ENCODE measurements at regions not wholly inside any gene's neighbourhood (a gene's known extent, or its start where the extent isn't known, plus 50 kb on each side); places are given as distances from the start of the nearest gene placed in this dataset.

- ChIA-PET POLR2A (interaction anchor here (0.7 kb wide), 1 partner anchor 10 kb away, joined by 5 read pairs; no protein-coding TSS in a partner anchor), CTCF (no interaction called here)
- Histone ChIP-seq H3K9me3 (ENCODE audit: control insufficient read depth, insufficient read depth, low read depth, low read length) (no peaks in the 10 kb centered on the region), H3K36me3 (ENCODE audit: control insufficient read depth in 2 of 2, insufficient read depth in 1 of 2, low read length in 2 of 2) (no peaks in the 10 kb centered on the region), H3K27ac (ENCODE audit: extremely low read depth, low read depth, low read length) (no peak overlapping the region), H3K4me1 (ENCODE audit: control insufficient read depth, insufficient read depth, low read length) (no peaks in the 10 kb centered on the region; the same call in 1 of the 2 replicates), H3K4me3 (ENCODE audit: low read depth, low read length) (no peak overlapping the region)
- peak; percentile 56; the same call in 1 of the 2 replicates for TF ChIP-seq ZNF768 (tag by site-specific recombination; IDR thresholded peaks at IDR 0.05)
- TF ChIP-seq PRDM1 (tag by site-specific recombination; IDR thresholded peaks at IDR 0.05): no peak
These were observed 175.3 kb downstream of the PSMG1 start for GRCh38 chr21:39007985-39008384.

- no peak overlapping the region for H3K27ac ChIP-seq (ENCODE audit: extremely low read depth, low read depth, low read length)
- ChIA-PET CTCF (no interaction called here), POLR2A (no interaction called here)
- H3K4me1 ChIP-seq (ENCODE audit: control insufficient read depth, insufficient read depth, low read length): no peaks in the 10 kb centered on the region; the same call in 1 of the 2 replicates
- H3K9me3 ChIP-seq (ENCODE audit: control insufficient read depth, insufficient read depth, low read depth, low read length): no peaks in the 10 kb centered on the region
- H3K4me3 ChIP-seq (ENCODE audit: low read depth, low read length): no peak overlapping the region
- no peaks in the 10 kb centered on the region for H3K36me3 ChIP-seq (ENCODE audit: control insufficient read depth in 2 of 2, insufficient read depth in 1 of 2, low read length in 2 of 2)
- TF ChIP-seq ZNF561 (tag by site-specific recombination; IDR thresholded peaks at IDR 0.05; ENCODE audit: borderline replicate concordance) (no peak), ZNF530 (tag by site-specific recombination; IDR thresholded peaks at IDR 0.05; ENCODE audit: low read depth) (no peak), ZNF521 (tag by site-specific recombination; IDR thresholded peaks at IDR 0.05) (no peak), ZNF692 (tag by site-specific recombination; IDR thresholded peaks at IDR 0.05) (no peak), ZNF266 (tag by site-specific recombination; IDR thresholded peaks at IDR 0.05; ENCODE audit: low read depth) (no peak), ZNF596 (tag by site-specific recombination; IDR thresholded peaks at IDR 0.05) (no peak), ZFP41 (tag by site-specific recombination; IDR thresholded peaks at IDR 0.05; ENCODE audit: borderline replicate concordance) (no peak), ZNF785 (tag by site-specific recombination; IDR thresholded peaks at IDR 0.05) (no peak), ZNF24 (tag by site-specific recombination; IDR thresholded peaks at IDR 0.05) (no peak), ZNF398 (tag by site-specific recombination; IDR thresholded peaks at IDR 0.05) (no peak), ZNF292 (tag by site-specific recombination; IDR thresholded peaks at IDR 0.05; ENCODE audit: borderline replicate concordance, low read depth) (no peak)
These were observed 175.7 kb downstream of the PSMG1 start for GRCh38 chr21:39007532-39007931.

- no peak overlapping the region for H3K4me3 ChIP-seq (ENCODE audit: low read depth, low read length)
- no peak for TF ChIP-seq KLF7 (tag by site-specific recombination; IDR thresholded peaks at IDR 0.05; ENCODE audit: borderline replicate concordance)
- H3K36me3 ChIP-seq (ENCODE audit: control insufficient read depth in 2 of 2, insufficient read depth in 1 of 2, low read length in 2 of 2): no peaks in the 10 kb centered on the region
- ChIA-PET POLR2A (no interaction called here), CTCF (interaction anchor here (0.6 kb wide), 1 partner anchor 15 kb away, joined by 3 read pairs; no protein-coding TSS in a partner anchor)
- H3K4me1 ChIP-seq (ENCODE audit: control insufficient read depth, insufficient read depth, low read length): no peaks in the 10 kb centered on the region; the same call in 1 of the 2 replicates
- no peak overlapping the region for H3K27ac ChIP-seq (ENCODE audit: extremely low read depth, low read depth, low read length)
- H3K9me3 ChIP-seq (ENCODE audit: control insufficient read depth, insufficient read depth, low read depth, low read length): no peaks in the 10 kb centered on the region
These were observed 176.5 kb downstream of the PSMG1 start for GRCh38 chr21:39006571-39007311.

- POLR2A ChIA-PET: no interaction called here
- CTCF ChIA-PET: no interaction called here
- no peak overlapping the region for H3K27ac ChIP-seq (ENCODE audit: extremely low read depth, low read depth, low read length)
- TF ChIP-seq ZFP3 (tag by site-specific recombination; IDR thresholded peaks at IDR 0.05; ENCODE audit: low read depth) (no peak), ZNF704 (tag by site-specific recombination; IDR thresholded peaks at IDR 0.05) (no peak), ZBTB1 (tag by site-specific recombination; IDR thresholded peaks at IDR 0.05) (no peak), ZNF473 (tag by site-specific recombination; IDR thresholded peaks at IDR 0.05) (no peak), ZNF501 (tag by site-specific recombination; IDR thresholded peaks at IDR 0.05) (no peak), ZNF600 (tag by site-specific recombination; IDR thresholded peaks at IDR 0.05) (no peak), KLF17 (tag by site-specific recombination; IDR thresholded peaks at IDR 0.05) (no peak), ZNF112 (tag by site-specific recombination; IDR thresholded peaks at IDR 0.05) (no peak), ZNF658 (tag by site-specific recombination; IDR thresholded peaks at IDR 0.05) (no peak), PRDM1 (tag by site-specific recombination; IDR thresholded peaks at IDR 0.05) (no peak), ZNF138 (tag by site-specific recombination; IDR thresholded peaks at IDR 0.05; ENCODE audit: borderline replicate concordance) (no peak)
These were observed 177.8 kb downstream of the PSMG1 start for GRCh38 chr21:39005502-39005787.

More at GRCh38 chr21:39005502-39005787, 177.8 kb downstream of the PSMG1 start:
- H3K4me1 ChIP-seq (ENCODE audit: control insufficient read depth, insufficient read depth, low read length): no peaks in the 10 kb centered on the region; the same call in 1 of the 2 replicates
- H3K9me3 ChIP-seq (ENCODE audit: control insufficient read depth, insufficient read depth, low read depth, low read length): no peaks in the 10 kb centered on the region
- no peaks in the 10 kb centered on the region for H3K36me3 ChIP-seq (ENCODE audit: control insufficient read depth in 2 of 2, insufficient read depth in 1 of 2, low read length in 2 of 2)
- H3K4me3 ChIP-seq (ENCODE audit: low read depth, low read length): no peak overlapping the region
